IMR-90 (cell line): ENCODE measurements at regions not wholly inside any gene's neighbourhood (a gene's known extent, or its start where the extent isn't known, plus 50 kb on each side); places are given as distances from the start of the nearest gene placed in this dataset.

Experiments used
- ATAC-seq: fragments of 200-7000 bp; cut with Tn5 transposase; 2 replicates; pipeline ENCODE4 v1.9.1; 2020; ENCODE audit warnings: low read depth, mild to moderate bottlenecking, moderate library complexity
- BruUV-seq: library from RNA; stranded (reverse); fragments of 400-500 nt; replicated peaks from 2 replicates; lab custom pipeline; 2021; lab: Mats Ljungman, UMichigan
- CTCF ChIA-PET: fragments of 300-600 bp; formaldehyde crosslinking; extraction: SDS; loops from one replicate; lab custom pipeline; 2021; ENCODE audit warnings: antibody characterized with exemption; lab: Yijun Ruan, JAX
- POLR2A ChIA-PET: fragments of 300-600 bp; sonication (Branson Sonifier 250); formaldehyde crosslinking; loops from one replicate; lab custom pipeline; 2022; ENCODE audit warnings: antibody characterized with exemption; ENCODE audit not compliant: unreplicated experiment; lab: Charles Lee
- DNase-seq: peaks from one replicate; pipeline ENCODE4 v3.0.0; 2013
- H2AFZ ChIP-seq: replicated peaks from 2 replicates; pipeline ENCODE3; 2013; ENCODE audit warnings: low read length, mild to moderate bottlenecking; ENCODE audit not compliant: poor library complexity
- H2AK5ac ChIP-seq: 2 replicates; pipeline ENCODE4 v1.6.1; 2013; ENCODE audit warnings: low read depth, low read length, inconsistent platforms
- H2AK9ac ChIP-seq: replicated peaks from 2 replicates; pipeline ENCODE3; 2013; ENCODE audit warnings: mild to moderate bottlenecking, low read depth, low read length, moderate library complexity; ENCODE audit not compliant: poor library complexity
- H2BK120ac ChIP-seq: 2 replicates; pipeline ENCODE4 v1.6.1; 2013; ENCODE audit warnings: low read depth, low read length, inconsistent platforms
- H2BK15ac ChIP-seq: 3 replicates; pipeline ENCODE4 v1.6.1; 2013; ENCODE audit warnings: low read depth, low read length, inconsistent platforms
- H2BK20ac ChIP-seq: 2 replicates; pipeline ENCODE4 v1.6.1; 2013; ENCODE audit warnings: low read depth, mild to moderate bottlenecking, inconsistent platforms, low read length, moderate library complexity
- H2BK5ac ChIP-seq: 2 replicates; pipeline ENCODE4 v1.6.1; 2013; ENCODE audit warnings: mild to moderate bottlenecking, low read depth, low read length, inconsistent platforms; ENCODE audit not compliant: poor library complexity, severe bottlenecking
- H3K14ac ChIP-seq: replicated peaks from 2 replicates; pipeline ENCODE4 v1.6.1; 2013; ENCODE audit warnings: low read depth, low read length, inconsistent platforms
- H3K18ac ChIP-seq: 2 replicates; pipeline ENCODE4 v1.6.1; 2013; ENCODE audit warnings: low read depth, low read length, control low read depth
- H3K23ac ChIP-seq: 2 replicates; pipeline ENCODE4 v1.6.1; 2013; ENCODE audit warnings: low read depth, low read length, inconsistent platforms
- H3K27ac ChIP-seq: 2 replicates; pipeline ENCODE4 v1.5.1; 2013; ENCODE audit warnings: mild to moderate bottlenecking, control low read depth, low read length; ENCODE audit not compliant: insufficient read depth
- H3K27me3 ChIP-seq: 2 replicates; pipeline ENCODE4 v1.6.1; 2013; ENCODE audit warnings: low read length; ENCODE audit not compliant: control insufficient read depth, insufficient read depth
- H3K36me3 ChIP-seq: 2 replicates; pipeline ENCODE4 v1.6.1; 2013; ENCODE audit warnings: low read length, mixed read lengths; ENCODE audit not compliant: control insufficient read depth, insufficient read depth
- H3K4ac ChIP-seq: 2 replicates; pipeline ENCODE4 v1.6.1; 2013; ENCODE audit warnings: low read depth, low read length, inconsistent platforms
- H3K4me1 ChIP-seq: 2 replicates; pipeline ENCODE4 v1.6.1; 2013; ENCODE audit warnings: low read length, mixed read lengths; ENCODE audit not compliant: control insufficient read depth, insufficient read depth
- H3K4me2 ChIP-seq: 2 replicates; pipeline ENCODE4 v1.6.1; 2013; ENCODE audit warnings: low read depth, mild to moderate bottlenecking, control low read depth, low read length, moderate library complexity
- H3K4me3 ChIP-seq: 2 replicates; pipeline ENCODE4 v1.5.1; 2013; ENCODE audit warnings: low read depth, mild to moderate bottlenecking, control low read depth, low read length, moderate library complexity; ENCODE audit not compliant: insufficient read depth
- H3K56ac ChIP-seq: 2 replicates; pipeline ENCODE4 v1.6.1; 2013; ENCODE audit warnings: low read length, inconsistent platforms; ENCODE audit not compliant: insufficient read depth; ENCODE audit errors: extremely low read depth
- H3K79me1 ChIP-seq, 2 experiments: 2 replicates each; pipeline ENCODE4 v1.6.1; 2013; ENCODE audit warnings: low read length in 2 of 2, inconsistent platforms in 1 of 2, low read depth in 1 of 2
- H3K9ac ChIP-seq: 2 replicates; pipeline ENCODE4 v1.6.1; 2013; ENCODE audit warnings: low read depth, low read length, control low read depth
- H3K9me1 ChIP-seq: 2 replicates; pipeline ENCODE4 v1.6.1; 2013; ENCODE audit warnings: low read length, inconsistent platforms; ENCODE audit not compliant: insufficient read depth
- H3K9me3 ChIP-seq: 2 replicates; pipeline ENCODE4 v1.6.1; 2013; ENCODE audit warnings: low read length; ENCODE audit not compliant: control insufficient read depth, insufficient read depth
- H4K20me1 ChIP-seq: 2 replicates; pipeline ENCODE4 v1.6.1; 2013; ENCODE audit warnings: low read length, inconsistent platforms; ENCODE audit not compliant: insufficient read depth
- H4K5ac ChIP-seq: 2 replicates; pipeline ENCODE4 v1.6.1; 2013; ENCODE audit warnings: mild to moderate bottlenecking, low read depth, low read length, control low read depth
- H4K8ac ChIP-seq, 2 experiments: 2 replicates each; pipeline ENCODE4 v1.6.1; 2013; ENCODE audit warnings: low read depth in 2 of 2, low read length in 2 of 2, control low read depth in 1 of 2, inconsistent platforms in 1 of 2
- H4K91ac ChIP-seq: 2 replicates; pipeline ENCODE4 v1.6.1; 2013; ENCODE audit warnings: low read depth, low read length, inconsistent platforms; ENCODE audit not compliant: insufficient read depth
- BHLHE40 ChIP-seq: fragments of 150-350 bp; IDR thresholded peaks from 2 replicates; pipeline ENCODE4 v1.6.1; 2016; ENCODE audit warnings: mild to moderate bottlenecking, low read depth, low read length
- CHD1 ChIP-seq: IDR thresholded peaks from 2 replicates; pipeline ENCODE4 v1.6.1; 2012; ENCODE audit warnings: low read depth, low read length, improper control_type of control experiment
- CTCF ChIP-seq: conservative IDR thresholded peaks from 2 replicates; pipeline ENCODE4 v1.5.1; 2012; ENCODE audit warnings: mild to moderate bottlenecking, low read depth, low read length, improper control_type of control experiment
- ELK1 ChIP-seq: fragments of 150-350 bp; IDR thresholded peaks from 2 replicates; pipeline ENCODE4 v1.6.1; 2016; ENCODE audit warnings: low read depth, mild to moderate bottlenecking, low read length, moderate library complexity, borderline replicate concordance
- FOS ChIP-seq: fragments of 150-350 bp; IDR thresholded peaks from 2 replicates; pipeline ENCODE4 v1.6.1; 2016; ENCODE audit warnings: low read depth, low read length
- MAFK ChIP-seq: IDR thresholded peaks from 2 replicates; pipeline ENCODE4 v1.6.1; 2012; ENCODE audit warnings: low read depth, low read length, improper control_type of control experiment
- MAZ ChIP-seq: IDR thresholded peaks from 2 replicates; pipeline ENCODE4 v1.6.1; 2012; ENCODE audit warnings: low read depth, mild to moderate bottlenecking, low read length, improper control_type of control experiment, moderate library complexity, borderline replicate concordance
- MXI1 ChIP-seq: IDR thresholded peaks from 2 replicates; pipeline ENCODE4 v1.6.1; 2012; ENCODE audit warnings: low read depth, mild to moderate bottlenecking, low read length, moderate library complexity, borderline replicate concordance
- NFE2L2 ChIP-seq: fragments of 150-350 bp; IDR thresholded peaks from 2 replicates; pipeline ENCODE4 v1.6.1; 2016; ENCODE audit warnings: low read depth, mild to moderate bottlenecking, low read length
- POLR2A ChIP-seq: IDR thresholded peaks from 2 replicates; pipeline ENCODE4 v1.6.1; 2012; ENCODE audit warnings: mild to moderate bottlenecking, low read depth, low read length
- RAD21 ChIP-seq: IDR thresholded peaks from 2 replicates; pipeline ENCODE4 v1.6.1; 2012; ENCODE audit warnings: low read length, improper control_type of control experiment
- RCOR1 ChIP-seq: IDR thresholded peaks from 2 replicates; pipeline ENCODE4 v1.6.1; 2012; ENCODE audit warnings: mild to moderate bottlenecking, low read length, improper control_type of control experiment; ENCODE audit not compliant: insufficient replicate concordance
- RFX5 ChIP-seq: IDR thresholded peaks from 2 replicates; pipeline ENCODE4 v1.8.0; 2012; ENCODE audit warnings: low read depth, mild to moderate bottlenecking, low read length, moderate library complexity
- SMC3 ChIP-seq: fragments of 150-350 bp; IDR thresholded peaks from 2 replicates; pipeline ENCODE4 v1.6.1; 2016; ENCODE audit warnings: low read depth, mild to moderate bottlenecking, antibody characterized with exemption, low read length, moderate library complexity
- USF2 ChIP-seq: fragments of 150-350 bp; IDR thresholded peaks from 2 replicates; pipeline ENCODE4 v1.6.1; 2017; ENCODE audit warnings: mild to moderate bottlenecking, antibody characterized with exemption, low read length, low read depth
- WGBS, 2 experiments: methylation state at CpG; one replicate each; pipeline versions ENCODE4 v1.1.5 to v1.1.7; 2013; ENCODE audit warnings: missing lambda C conversion rate in 2 of 2; ENCODE audit not compliant: insufficient read length in 1 of 2; ENCODE audit errors: extremely low coverage in 2 of 2; 5-methylcytosine and 5-hydroxymethylcytosine counted together
- dilution Hi-C: fragments of 300-500 bp; cut with HindIII; formaldehyde crosslinking; loops from one replicate; pipeline ENCODE4 v1.14.3; 2018; ENCODE audit warnings: low sequenced_read_pairs; ENCODE audit not compliant: unreplicated experiment
- in situ Hi-C: fragments of 300-500 bp; cut with MboI; formaldehyde crosslinking; loops from 3 replicates; pipeline ENCODE4 v1.14.3; 2019; ENCODE audit warnings: low sequenced_read_pairs, inconsistent platforms, mixed read lengths
- intact Hi-C: fragments of 100-400 bp; cut with micrococcal nuclease; formaldehyde crosslinking; loops from 2 replicates; pipeline ENCODE4 v1.10.0; 2022

GRCh38 chr3:177308911-177309310 lies 111.6 kb upstream of the TBL1XR1 start:
- WGBS, 2 experiments, result no CpG with 5 or more reads among the region's 3 CpGs

More at GRCh38 chr3:177308911-177309310, 111.6 kb upstream of the TBL1XR1 start:
- no peak overlapping the region for H3K4me3 ChIP-seq
- H3K4ac ChIP-seq, result no peak overlapping the region
- H2BK120ac ChIP-seq, result no peak overlapping the region
- H3K14ac ChIP-seq, result no peak overlapping the region
- no peak for TF ChIP-seq CTCF
- TF ChIP-seq RAD21, result no peak
- TF ChIP-seq USF2, result no peak
- TF ChIP-seq MAFK, result no peak
- TF ChIP-seq SMC3, result no peak
- TF ChIP-seq CHD1, result no peak
- TF ChIP-seq NFE2L2, result no peak
- no peak for TF ChIP-seq MAZ
- no peak for TF ChIP-seq FOS
- TF ChIP-seq BHLHE40, result no peak
- TF ChIP-seq RCOR1, result no peak
- no peak for TF ChIP-seq RFX5
- TF ChIP-seq MXI1, result no peak
- TF ChIP-seq ELK1, result no peak
- TF ChIP-seq POLR2A, result no peak
- no peak overlapping the region for H3K4me2 ChIP-seq
- no peak for ATAC-seq
- H2AK5ac ChIP-seq, result no peak overlapping the region
- H2BK15ac ChIP-seq, result no peak overlapping the region
- in situ Hi-C loops (no loop called here), intact Hi-C loops (no loop called here), dilution Hi-C loops (no loop called here)
- CTCF ChIA-PET, result no interaction called here
- H3K18ac ChIP-seq, result no peak overlapping the region
- no peaks in the 10 kb centered on the region for H3K36me3 ChIP-seq
- no peak overlapping the region for H3K23ac ChIP-seq
- no TSS peak for BruUV-seq
- no peak overlapping the region for H3K9ac ChIP-seq
- no peaks in the 10 kb centered on the region for H3K9me3 ChIP-seq
- no peak overlapping the region for H4K91ac ChIP-seq
- H4K20me1 ChIP-seq, result no peaks in the 10 kb centered on the region
- H4K5ac ChIP-seq, result no peak overlapping the region
- POLR2A ChIA-PET, result no interaction called here
- no peaks in the 10 kb centered on the region for H3K9me1 ChIP-seq
- H3K79me1 ChIP-seq, result no peaks in the 10 kb centered on the region
- H2AFZ ChIP-seq, result no peak overlapping the region
- no peak overlapping the region for H3K27ac ChIP-seq
- H2BK20ac ChIP-seq, result no peak overlapping the region
- H3K56ac ChIP-seq, result no peak overlapping the region
- no peaks in the 10 kb centered on the region for H3K27me3 ChIP-seq
- no peak overlapping the region for H2AK9ac ChIP-seq
- H3K4me1 ChIP-seq, result no peaks in the 10 kb centered on the region
- no peak for DNase-seq
- H4K8ac ChIP-seq, result no peak overlapping the region
- H2BK5ac ChIP-seq, result no peak overlapping the region
